Peyer's patch (tissue), 4 donors: ENCODE measurements at regions not wholly inside any gene's neighbourhood (a gene's known extent, or its start where the extent isn't known, plus 50 kb on each side); places are given as distances from the start of the nearest gene placed in this dataset.

ENCODE experiments used
- DNase-seq, 3 donors: peaks; one replicate each; pipeline ENCODE4 v3.0.0-alpha.2; 2017 to 2019
- H3K27ac ChIP-seq, 4 donors: fragments of 200-600 bp; sonication (generic); one replicate each; pipeline ENCODE4 v1.5.1; 2016 to 2019
- H3K27me3 ChIP-seq, 2 donors: fragments of 200-600 bp; sonication (generic); one replicate each; pipeline ENCODE4 v1.5.1; 2019
- H3K36me3 ChIP-seq, 3 donors: fragments of 200-600 bp; sonication (generic); one replicate each; pipeline ENCODE4 v1.5.1; 2016 to 2019
- H3K4me1 ChIP-seq, 4 donors: fragments of 200-600 bp; sonication (generic); one replicate each; pipeline ENCODE4 v1.5.1; 2016 to 2019
- H3K4me3 ChIP-seq, 4 donors: fragments of 200-600 bp; sonication (generic); 1 replicate in 3 of 4; 2 replicates in 1 of 4; pipeline ENCODE4 v1.5.1; 2016 to 2019; ENCODE audit warnings: mild to moderate bottlenecking in 1 of 4
- H3K9me3 ChIP-seq, 4 donors: fragments of 200-600 bp; sonication (generic); one replicate each; pipeline ENCODE4 v1.5.1; 2016 to 2019; ENCODE audit warnings: mild to moderate bottlenecking in 1 of 4
- POLR2A ChIP-seq, 2 donors: fragments of 450-650 bp; IDR thresholded peaks; one replicate each; pipeline ENCODE4 v1.5.1; 2017; ENCODE audit warnings: antibody characterized with exemption in 2 of 2, mild to moderate bottlenecking in 2 of 2, moderate library complexity in 2 of 2
- small RNA-seq, 2 donors: library from RNA; depleted of rRNA; stranded (forward); fragments of <200 nt; gene quantifications; one replicate each; pipeline ENCODE3, GENCODE V24; 2016
- TF ChIP-seq, protein P1 (sequence below), 6 experiments: fragments of 450-650 bp in 4 of 6; fragments of 200-600 bp in 2 of 6; sonication (generic) in 1 of 6; IDR thresholded peaks; one replicate each; pipeline ENCODE4 v1.5.1; 2017 to 2019; ENCODE audit warnings: antibody characterized with exemption in 6 of 6, mild to moderate bottlenecking in 3 of 6, moderate library complexity in 1 of 6

GRCh38 chr7:10910447-10910846, 63.2 kb upstream of the PHF14 start:
- Histone ChIP-seq H3K27ac (no peak overlapping the region), H3K27me3 (no peaks in the 10 kb centered on the region), H3K4me1 (no peaks in the 10 kb centered on the region), H3K9me3 (peaks cover 0 to 9% (median 0%) of the 10 kb centered on the region in 4 donors), H3K4me3 (no peak overlapping the region), H3K36me3 (no peaks in the 10 kb centered on the region)
- TF ChIP-seq POLR2A (IDR thresholded peaks at IDR 0.05) = no peak
- TF ChIP-seq, protein P1, sequence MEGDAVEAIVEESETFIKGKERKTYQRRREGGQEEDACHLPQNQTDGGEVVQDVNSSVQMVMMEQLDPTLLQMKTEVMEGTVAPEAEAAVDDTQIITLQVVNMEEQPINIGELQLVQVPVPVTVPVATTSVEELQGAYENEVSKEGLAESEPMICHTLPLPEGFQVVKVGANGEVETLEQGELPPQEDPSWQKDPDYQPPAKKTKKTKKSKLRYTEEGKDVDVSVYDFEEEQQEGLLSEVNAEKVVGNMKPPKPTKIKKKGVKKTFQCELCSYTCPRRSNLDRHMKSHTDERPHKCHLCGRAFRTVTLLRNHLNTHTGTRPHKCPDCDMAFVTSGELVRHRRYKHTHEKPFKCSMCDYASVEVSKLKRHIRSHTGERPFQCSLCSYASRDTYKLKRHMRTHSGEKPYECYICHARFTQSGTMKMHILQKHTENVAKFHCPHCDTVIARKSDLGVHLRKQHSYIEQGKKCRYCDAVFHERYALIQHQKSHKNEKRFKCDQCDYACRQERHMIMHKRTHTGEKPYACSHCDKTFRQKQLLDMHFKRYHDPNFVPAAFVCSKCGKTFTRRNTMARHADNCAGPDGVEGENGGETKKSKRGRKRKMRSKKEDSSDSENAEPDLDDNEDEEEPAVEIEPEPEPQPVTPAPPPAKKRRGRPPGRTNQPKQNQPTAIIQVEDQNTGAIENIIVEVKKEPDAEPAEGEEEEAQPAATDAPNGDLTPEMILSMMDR (IDR thresholded peaks at IDR 0.05) = no peak
- no peak for DNase-seq

DNA sequence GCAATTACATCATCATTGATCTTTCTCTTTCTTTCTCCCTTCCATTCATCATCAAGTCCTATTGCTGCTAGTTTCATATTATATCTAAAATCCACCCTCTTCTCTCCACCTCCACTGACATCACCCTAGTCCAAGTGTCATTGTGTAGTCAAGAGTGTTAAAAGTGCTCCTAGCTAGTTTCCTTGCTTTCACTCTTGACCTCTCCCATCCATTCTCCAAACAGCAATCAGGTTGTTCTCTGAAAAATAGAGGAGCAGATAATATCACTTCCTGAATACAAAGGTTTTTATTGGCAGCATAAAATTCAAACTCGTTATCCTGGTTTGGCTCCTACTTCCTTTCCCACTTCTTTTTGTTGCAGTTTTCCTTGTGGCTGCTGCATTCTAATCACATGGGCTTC, 61.6 kb upstream of the PHF14 start:
- Histone ChIP-seq H3K27ac (no peak overlapping the region), H3K4me1 (no peaks in the 10 kb centered on the region), H3K36me3 (no peaks in the 10 kb centered on the region)

DNA sequence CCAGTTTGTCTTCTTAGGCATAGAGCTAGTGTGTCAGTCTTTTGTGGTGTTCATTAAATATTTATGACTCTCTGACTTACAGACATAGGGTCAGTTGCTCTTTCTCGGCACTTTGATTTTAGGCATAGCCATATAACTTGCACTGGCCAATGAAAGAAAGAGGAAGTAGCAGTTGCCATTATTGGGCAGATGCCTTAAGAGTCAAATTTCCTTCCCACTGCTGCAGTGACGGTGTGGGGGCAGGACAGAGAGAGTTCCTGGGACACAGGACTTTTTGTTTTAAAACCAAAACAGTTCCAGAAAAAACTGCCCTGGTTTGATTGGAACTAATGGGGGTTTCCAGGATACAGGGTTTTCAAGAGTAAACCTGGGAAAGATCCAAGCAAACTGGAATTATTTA, 60.2 kb upstream of the PHF14 start:
- no peak overlapping the region for H3K27ac ChIP-seq
- H3K4me3 ChIP-seq = no peak overlapping the region
- H3K9me3 ChIP-seq = peaks cover 0 to 9% (median 0%) of the 10 kb centered on the region in 4 donors
- no peaks in the 10 kb centered on the region for H3K27me3 ChIP-seq
- DNase-seq = no peak
- H3K4me1 ChIP-seq = no peaks in the 10 kb centered on the region
- no peaks in the 10 kb centered on the region for H3K36me3 ChIP-seq
- TF ChIP-seq, protein P1 (IDR thresholded peaks at IDR 0.05) = no peak
- TF ChIP-seq POLR2A (IDR thresholded peaks at IDR 0.05) = no peak

More for the DNA sequence above, 61.6 kb upstream of the PHF14 start:
- no peak for DNase-seq
- no peaks in the 10 kb centered on the region for H3K27me3 ChIP-seq
- no peak for TF ChIP-seq POLR2A (IDR thresholded peaks at IDR 0.05)
- TF ChIP-seq, protein P1 (IDR thresholded peaks at IDR 0.05) = no peak
- H3K9me3 ChIP-seq = peaks cover 0 to 9% (median 0%) of the 10 kb centered on the region in 4 donors
- no peak overlapping the region for H3K4me3 ChIP-seq

DNA sequence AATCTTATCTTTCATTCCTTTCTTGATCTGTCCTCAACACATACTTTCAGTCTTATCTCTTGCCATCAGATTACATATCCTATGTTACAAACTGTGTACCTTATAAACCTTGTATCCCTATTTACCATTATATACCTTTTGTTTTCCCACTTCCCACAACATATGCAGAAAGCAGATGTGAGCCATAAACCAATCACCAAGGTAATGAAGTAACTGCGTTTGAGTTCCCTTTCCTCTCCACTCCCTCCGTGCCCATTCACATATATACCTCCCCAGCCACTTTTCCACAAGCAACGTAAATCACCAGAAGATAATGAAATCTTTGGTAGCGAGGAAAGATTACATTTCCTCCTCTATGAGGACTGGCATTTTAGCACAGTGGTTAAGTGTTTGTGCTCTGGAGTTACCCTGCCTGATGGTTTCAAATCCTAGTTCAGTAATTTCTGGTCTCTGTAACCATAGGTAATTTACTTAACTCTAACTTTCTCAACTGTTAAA, 55.5 kb upstream of the PHF14 start:
- Histone ChIP-seq H3K27me3 (no peaks in the 10 kb centered on the region), H3K4me1 (no peaks in the 10 kb centered on the region), H3K9me3 (no peaks in the 10 kb centered on the region), H3K27ac (no peak overlapping the region), H3K4me3 (no peak overlapping the region), H3K36me3 (no peaks in the 10 kb centered on the region)
- TF ChIP-seq, protein P1 (IDR thresholded peaks at IDR 0.05) = no peak
- TF ChIP-seq POLR2A (IDR thresholded peaks at IDR 0.05) = no peak
- DNase-seq = no peak

GRCh38 chr7:10919923-10920322, 53.7 kb upstream of the PHF14 start:
- no peak for TF ChIP-seq POLR2A (IDR thresholded peaks at IDR 0.05)
- TF ChIP-seq, protein P1 (IDR thresholded peaks at IDR 0.05) = no peak
- H3K36me3 ChIP-seq = no peaks in the 10 kb centered on the region
- H3K4me1 ChIP-seq = no peaks in the 10 kb centered on the region
- no peaks in the 10 kb centered on the region for H3K27me3 ChIP-seq
- no peaks in the 10 kb centered on the region for H3K9me3 ChIP-seq
- H3K4me3 ChIP-seq = no peak overlapping the region
- DNase-seq = no peak
- no peak overlapping the region for H3K27ac ChIP-seq

Small RNAs in the stretch of these regions (small RNA-seq; reads per million reads assigned to genes)
- gene AC004852.1 = 0 reads per million in 2 donors
- 0 reads per million in 2 donors for gene AC009945.1
- 0 reads per million in 2 donors for gene RF00012
- gene RF00019 = 0 reads per million in 2 donors
